ENCODE measurements at regions not wholly inside any gene's neighbourhood (a gene's known extent, or its start where the extent isn't known, plus 50 kb on each side); places are given as distances from the start of the nearest gene placed in this dataset.
A peak's percentile ranks its signal among the peaks of the same experiment; 100 is the strongest.

DNA sequence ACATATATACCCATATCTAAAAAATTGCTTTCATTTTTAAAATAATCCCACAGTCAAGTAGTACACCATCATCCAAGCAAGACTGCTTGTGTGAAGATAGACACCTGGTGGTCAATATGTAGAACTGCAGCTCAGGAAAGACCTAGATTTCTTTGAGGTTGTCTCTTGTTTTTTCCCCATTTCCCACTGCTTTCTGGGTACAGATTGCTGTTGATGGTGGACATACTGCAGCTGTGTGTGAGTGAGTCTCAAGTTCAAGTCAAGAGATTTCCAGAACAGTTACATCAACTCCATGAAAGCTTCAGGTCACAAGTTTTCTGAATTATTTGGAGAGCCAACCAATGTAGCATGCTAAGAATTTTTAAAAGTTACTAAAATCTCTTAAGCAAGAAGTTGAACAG, 306.4 kb downstream of the DUSP10 start:
- in situ Hi-C loops (cut with MboI; ENCODE audit: low pct_unique_long_range_greater_than_20kb in 2 of 9, low sequenced_read_pairs in 9 of 9, unreplicated experiment in 9 of 9), result loop anchor here in 2 of 9 experiments (10.0 to 25.0 kb wide), 2 partner anchors 171 to 573 kb away; no protein-coding TSS in a partner anchor
- H3K27ac ChIP-seq, result no peak overlapping the region
- H3K4me1 ChIP-seq (replicated peaks in 1 of 2), result no peaks in the 10 kb centered on the region
- ATAC-seq (replicated peaks in 6 of 8), result peak in 6 of 8 experiments; percentile 5 to 63 (median 40)
- H3K4me3 ChIP-seq, result no peak overlapping the region

DNA sequence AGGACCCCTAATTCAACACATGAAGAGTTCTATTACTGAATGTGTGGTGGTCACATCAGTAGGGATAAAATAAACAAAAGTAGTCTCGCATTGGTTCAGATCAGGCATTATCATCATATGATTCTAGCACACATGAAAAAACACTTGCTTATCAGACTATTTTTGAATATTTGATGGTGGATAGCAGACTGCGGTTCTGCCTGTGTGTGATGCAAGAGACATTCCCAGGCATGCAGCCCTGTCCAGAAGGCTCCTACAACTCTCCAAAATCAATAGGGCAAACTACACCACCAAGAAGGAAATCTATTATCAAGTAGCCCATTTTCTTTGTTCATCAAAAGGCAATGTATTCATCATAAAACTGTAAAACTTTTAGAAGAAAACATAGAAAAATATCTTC, 304.7 kb downstream of the DUSP10 start:
- Histone ChIP-seq H3K4me3 (no peak overlapping the region), H3K27ac (no peak overlapping the region), H3K4me1 (replicated peaks in 1 of 2) (no peaks in the 10 kb centered on the region)
- no peak for ATAC-seq (replicated peaks in 6 of 8)
- 70 to 100% (median 91%) methylated on average over 1 to 2 of the region's 2 CpGs for WGBS, 10 experiments
- in situ Hi-C loops (cut with MboI; ENCODE audit: low pct_unique_long_range_greater_than_20kb in 2 of 9, low sequenced_read_pairs in 9 of 9, unreplicated experiment in 9 of 9), result loop anchor here in 2 of 9 experiments (10.0 to 25.0 kb wide), 2 partner anchors 172 to 575 kb away; no protein-coding TSS in a partner anchor

DNA sequence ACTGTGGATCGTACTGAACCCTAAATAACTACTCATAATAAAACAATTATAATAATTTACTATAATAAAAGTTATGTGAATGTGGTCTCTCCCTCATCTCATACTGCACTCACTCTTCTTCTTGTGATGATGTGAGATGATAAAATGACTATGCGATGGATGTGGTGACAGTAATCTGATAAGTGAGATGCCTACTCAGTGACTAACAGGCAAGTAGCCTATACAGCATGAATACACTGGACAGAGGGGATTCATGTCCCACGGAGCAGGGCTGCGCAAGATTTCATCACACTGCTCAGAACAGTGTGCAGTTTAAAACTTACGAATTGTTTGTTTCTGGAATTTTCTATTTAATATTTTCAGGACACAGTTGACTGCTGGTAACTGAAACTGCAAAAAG, 304.0 kb downstream of the DUSP10 start:
- Histone ChIP-seq H3K4me1 (replicated peaks in 1 of 2) (no peaks in the 10 kb centered on the region), H3K4me3 (no peak overlapping the region), H3K27ac (no peak overlapping the region)
- WGBS, 10 experiments, result 44 to 100% (median 90%) methylated on average over 1 to 5 of the region's 5 CpGs
- in situ Hi-C loops (cut with MboI; ENCODE audit: low pct_unique_long_range_greater_than_20kb in 2 of 9, low sequenced_read_pairs in 9 of 9, unreplicated experiment in 9 of 9), result loop anchor here in 2 of 9 experiments (10.0 to 25.0 kb wide), 2 partner anchors 173 to 576 kb away; no protein-coding TSS in a partner anchor
- ATAC-seq (replicated peaks in 6 of 8), result peak in 1 of 8 experiments; percentile 47

DNA sequence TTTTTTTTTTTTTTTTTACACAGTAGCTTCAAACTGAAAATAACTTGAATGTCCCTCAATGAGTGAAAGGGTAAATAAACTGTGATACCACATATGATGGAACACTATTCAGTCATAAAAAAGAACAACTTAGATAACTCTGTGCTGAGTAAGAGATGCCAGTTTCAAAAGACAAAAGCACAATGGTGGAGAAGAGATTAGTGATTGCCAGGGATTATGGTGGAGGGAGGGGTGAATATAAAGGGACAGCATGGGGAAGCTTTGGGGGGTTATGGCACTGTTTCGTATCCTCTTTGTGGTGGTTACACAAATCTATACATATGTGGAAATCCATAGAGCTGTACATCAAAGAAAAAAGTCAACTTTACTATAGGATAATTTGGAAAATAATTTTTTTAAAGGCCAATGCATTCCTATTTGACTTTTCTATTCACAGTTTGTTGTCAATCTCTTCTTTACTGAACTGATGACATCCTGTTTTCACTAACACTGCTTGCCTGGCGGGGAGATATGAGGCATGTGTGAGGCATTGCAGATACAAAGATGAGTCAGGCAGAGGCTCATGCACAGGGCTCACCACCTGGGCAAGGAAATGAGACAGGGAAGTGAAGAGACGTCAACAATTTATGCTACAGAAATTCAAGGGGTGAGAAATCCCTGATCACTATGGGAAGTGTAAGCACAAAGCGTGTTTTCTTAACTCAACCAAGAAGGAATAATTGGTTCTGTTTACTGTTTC, 302.7 kb downstream of the DUSP10 start:
- no peak overlapping the region for H3K4me3 ChIP-seq
- ATAC-seq (replicated peaks in 6 of 8), result peak in 6 of 8 experiments; percentile 11 to 85 (median 42)
- H3K4me1 ChIP-seq (replicated peaks in 1 of 2), result no peaks in the 10 kb centered on the region
- in situ Hi-C loops (cut with MboI; ENCODE audit: low pct_unique_long_range_greater_than_20kb in 2 of 9, low sequenced_read_pairs in 9 of 9, unreplicated experiment in 9 of 9), result loop anchor here in 2 of 9 experiments (10.0 to 25.0 kb wide), 2 partner anchors 174 to 577 kb away; no protein-coding TSS in a partner anchor
- 0 to 100% (median 72%) methylated on average over 1 to 4 of the region's 4 CpGs for WGBS, 10 experiments
- H3K27ac ChIP-seq, result no peak overlapping the region

DNA sequence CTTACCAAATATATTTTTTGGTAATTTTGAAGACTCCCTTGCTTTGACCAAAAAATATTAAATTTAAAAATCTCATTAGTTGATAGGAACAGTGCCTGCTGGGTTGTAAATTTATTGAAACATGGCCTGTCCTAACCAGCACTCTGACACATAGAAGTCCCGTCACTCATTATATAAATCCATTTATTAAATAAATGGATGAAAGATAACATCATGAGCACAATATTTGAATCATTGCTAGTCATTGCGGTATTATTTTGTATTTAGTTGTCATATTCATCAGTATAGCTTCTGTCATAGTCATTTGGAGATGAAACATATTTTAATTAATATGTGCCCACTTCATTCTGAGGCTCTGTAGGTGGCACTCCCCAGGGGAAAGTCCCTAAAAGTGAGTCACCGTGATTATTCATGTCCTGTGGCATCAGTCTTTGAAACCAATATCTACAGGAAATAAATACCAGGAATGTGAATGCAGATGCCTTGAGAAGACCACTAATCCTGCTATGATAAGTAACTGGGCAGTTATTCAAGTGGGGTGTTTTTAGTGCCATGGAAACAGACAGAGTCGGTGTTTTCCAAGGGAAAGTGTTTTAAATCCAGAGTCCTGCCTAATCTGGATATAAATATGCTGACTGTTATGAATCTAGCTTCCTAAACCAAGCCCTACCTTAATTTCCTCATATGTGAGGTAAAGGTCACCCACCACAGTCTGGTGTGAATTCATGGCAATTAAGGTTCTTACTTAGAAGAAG, 302.0 kb downstream of the DUSP10 start:
- Histone ChIP-seq H3K27ac (no peak overlapping the region), H3K4me1 (replicated peaks in 1 of 2) (no peaks in the 10 kb centered on the region), H3K4me3 (no peak overlapping the region)
- peak in 7 of 8 experiments; percentile 17 to 83 (median 56) for ATAC-seq (replicated peaks in 6 of 8)
- in situ Hi-C loops (cut with MboI; ENCODE audit: low pct_unique_long_range_greater_than_20kb in 2 of 9, low sequenced_read_pairs in 9 of 9, unreplicated experiment in 9 of 9), result loop anchor here in 2 of 9 experiments (10.0 to 25.0 kb wide), 2 partner anchors 175 to 578 kb away; no protein-coding TSS in a partner anchor
- WGBS, 10 experiments, result 0 to 100% (median 67%) methylated on average over 1 to 4 of the region's 4 CpGs

DNA sequence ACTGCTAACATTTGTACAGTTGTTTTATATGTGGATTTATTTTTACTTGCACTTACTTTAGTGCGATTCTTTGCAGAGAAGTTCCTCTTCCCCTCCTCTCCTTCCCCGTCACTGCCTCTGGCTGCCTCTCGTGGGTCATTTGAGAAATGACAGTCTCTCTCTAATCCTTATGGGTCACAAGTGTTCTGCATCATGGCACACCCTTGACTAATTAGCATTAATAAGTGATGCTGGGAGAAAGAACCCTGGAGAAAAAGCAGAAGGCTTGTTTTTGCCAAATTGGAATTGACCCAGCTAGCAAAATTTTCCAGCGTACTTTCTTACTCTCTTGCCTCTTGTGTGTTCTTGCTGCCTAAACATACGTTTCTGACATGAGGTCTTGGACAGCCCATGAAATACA, 301.2 kb downstream of the DUSP10 start:
- peak in 3 of 8 experiments; percentile 76 to 83 (median 82) for ATAC-seq (replicated peaks in 6 of 8)
- in situ Hi-C loops (cut with MboI; ENCODE audit: low pct_unique_long_range_greater_than_20kb in 2 of 9, low sequenced_read_pairs in 9 of 9, unreplicated experiment in 9 of 9), result loop anchor here in 1 of 9 experiments (25.0 kb wide), 1 partner anchor 578 kb away; no protein-coding TSS in a partner anchor
- Histone ChIP-seq H3K27ac (no peak overlapping the region), H3K4me3 (no peak overlapping the region), H3K4me1 (replicated peaks in 1 of 2) (no peaks in the 10 kb centered on the region)
- WGBS, 10 experiments, result 0 to 100% (median 63%) methylated on average over 1 to 5 of the region's 5 CpGs; no CpG with 5 or more reads in 1 of the 10 experiments

DNA sequence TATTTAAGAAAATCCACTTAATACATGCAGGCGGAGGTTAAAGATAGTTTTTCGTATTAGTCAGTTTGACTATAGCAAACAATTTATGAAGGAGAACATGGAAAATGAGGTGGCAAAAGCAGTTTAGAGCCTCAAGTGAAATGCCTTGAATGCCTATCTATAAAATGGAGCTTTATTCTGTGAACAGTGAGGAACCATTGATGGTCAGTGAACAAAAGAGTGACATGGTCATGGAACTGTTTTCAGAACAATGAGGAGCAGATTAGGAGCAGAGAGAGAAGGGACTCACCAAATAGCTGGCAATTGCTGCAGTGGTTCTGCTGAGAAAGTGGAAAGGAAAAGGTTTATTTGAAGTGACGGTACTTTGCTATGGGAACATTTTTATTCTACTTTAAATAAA, 299.8 kb downstream of the DUSP10 start:
- ATAC-seq (replicated peaks in 6 of 8), result no peak
- Histone ChIP-seq H3K4me1 (replicated peaks in 1 of 2) (no peaks in the 10 kb centered on the region), H3K27ac (no peak overlapping the region), H3K4me3 (no peak overlapping the region)
- WGBS, 10 experiments, result 61 to 100% (median 72%) methylated on average over 1 to 3 of the region's 3 CpGs; no CpG with 5 or more reads in 2 of the 10 experiments
- in situ Hi-C loops (cut with MboI; ENCODE audit: low pct_unique_long_range_greater_than_20kb in 2 of 9, low sequenced_read_pairs in 9 of 9, unreplicated experiment in 9 of 9), result loop anchor here in 1 of 9 experiments (25.0 kb wide), 1 partner anchor 580 kb away; no protein-coding TSS in a partner anchor

DNA sequence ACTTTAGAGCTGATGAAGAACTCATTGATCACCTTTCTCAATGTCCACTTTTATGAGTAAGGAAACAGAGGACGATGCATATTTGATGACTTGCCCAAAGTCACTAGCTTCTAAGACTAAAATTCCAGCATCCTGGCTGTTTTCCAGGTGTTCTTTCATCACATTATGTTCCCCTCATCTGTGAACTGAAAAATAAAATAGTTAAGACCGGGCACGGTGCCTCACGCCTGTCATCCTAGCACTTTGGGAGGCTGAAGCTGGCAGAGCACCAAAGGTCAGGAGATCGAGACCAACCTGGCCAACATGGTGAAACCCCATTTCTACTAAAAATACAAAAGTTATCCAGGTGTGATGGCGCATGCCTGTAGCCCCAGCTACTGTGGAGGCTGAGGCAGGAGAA, 297.5 kb downstream of the DUSP10 start:
- H3K27ac ChIP-seq, result no peak overlapping the region
- no peak for ATAC-seq (replicated peaks in 6 of 8)
- WGBS, 10 experiments, result 82 to 100% (median 90%) methylated on average over 1 to 6 of the region's 6 CpGs; no CpG with 5 or more reads in 1 of the 10 experiments
- in situ Hi-C loops (cut with MboI; ENCODE audit: low pct_unique_long_range_greater_than_20kb in 2 of 9, low sequenced_read_pairs in 9 of 9, unreplicated experiment in 9 of 9), result loop anchor here in 1 of 9 experiments (25.0 kb wide), 1 partner anchor 582 kb away; no protein-coding TSS in a partner anchor
- no peak overlapping the region for H3K4me3 ChIP-seq
- no peaks in the 10 kb centered on the region for H3K4me1 ChIP-seq (replicated peaks in 1 of 2)

DNA sequence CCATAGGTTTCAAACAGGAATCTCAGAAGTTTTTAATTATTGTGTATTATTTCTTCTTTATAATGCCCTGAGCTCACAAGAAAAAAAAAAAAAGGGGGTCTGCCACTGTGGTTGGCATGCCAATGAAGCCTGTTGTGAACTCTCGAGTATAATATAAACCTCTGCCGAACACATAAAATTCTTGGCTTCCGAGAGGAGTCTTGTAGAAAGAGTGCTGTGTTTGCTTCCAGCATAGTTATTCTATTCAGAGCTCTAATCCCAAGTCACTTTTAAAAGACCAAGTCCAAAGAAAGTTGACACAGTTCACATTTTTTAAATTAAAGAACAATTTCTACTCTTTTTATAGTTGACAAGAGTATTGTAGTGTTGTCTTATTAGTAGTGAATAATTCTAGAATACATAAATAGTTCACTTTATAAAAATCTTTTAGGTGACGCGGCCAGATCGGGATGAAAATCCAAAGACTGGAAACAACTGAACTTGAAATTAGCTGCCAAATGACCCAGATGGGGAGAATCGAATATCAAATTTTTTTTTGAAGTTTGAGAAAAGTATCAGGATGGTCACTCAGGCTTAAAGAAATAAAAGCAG, 293.2 kb downstream of the DUSP10 start:
- no peaks in the 10 kb centered on the region for H3K4me1 ChIP-seq (replicated peaks in 1 of 2)
- ATAC-seq (replicated peaks in 6 of 8), result peak in 1 of 8 experiments; percentile 59
- no peak overlapping the region for H3K4me3 ChIP-seq
- WGBS, 10 experiments, result 39 to 92% (median 80%) methylated on average over 4 to 7 of the region's 7 CpGs; no CpG with 5 or more reads in 1 of the 10 experiments
- in situ Hi-C loops (cut with MboI; ENCODE audit: low pct_unique_long_range_greater_than_20kb in 2 of 9, low sequenced_read_pairs in 9 of 9, unreplicated experiment in 9 of 9), result loop anchor here in 1 of 9 experiments (25.0 kb wide), 1 partner anchor 586 kb away; no protein-coding TSS in a partner anchor
- no peak overlapping the region for H3K27ac ChIP-seq

DNA sequence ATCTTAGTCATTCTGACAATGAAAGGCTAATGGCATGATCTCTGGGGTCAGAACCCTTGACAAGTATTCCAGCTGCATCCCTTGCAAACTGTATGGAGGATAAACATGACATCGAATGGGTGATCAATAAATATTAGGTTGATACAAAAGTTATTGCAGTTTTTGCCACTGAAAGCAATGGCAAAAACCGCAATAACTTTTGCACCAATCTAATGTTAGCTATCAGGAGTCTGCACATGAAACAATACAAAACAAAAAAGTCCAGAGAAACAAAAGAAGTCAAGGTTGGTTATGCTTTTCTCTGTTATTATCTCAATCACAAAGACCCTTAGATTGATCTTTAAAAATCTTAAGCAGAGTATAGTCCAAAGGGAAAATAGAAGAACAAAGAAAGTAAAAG, 292.7 kb downstream of the DUSP10 start:
- H3K4me1 ChIP-seq (replicated peaks in 1 of 2), result no peaks in the 10 kb centered on the region
- in situ Hi-C loops (cut with MboI; ENCODE audit: low pct_unique_long_range_greater_than_20kb in 2 of 9, low sequenced_read_pairs in 9 of 9, unreplicated experiment in 9 of 9), result loop anchor here in 1 of 9 experiments (25.0 kb wide), 1 partner anchor 587 kb away; no protein-coding TSS in a partner anchor
- H3K27ac ChIP-seq, result no peak overlapping the region
- no peak overlapping the region for H3K4me3 ChIP-seq
- ATAC-seq (replicated peaks in 6 of 8), result no peak
- WGBS, 10 experiments, result 23 to 100% (median 77%) methylated on average over 1 to 2 of the region's 2 CpGs

DNA sequence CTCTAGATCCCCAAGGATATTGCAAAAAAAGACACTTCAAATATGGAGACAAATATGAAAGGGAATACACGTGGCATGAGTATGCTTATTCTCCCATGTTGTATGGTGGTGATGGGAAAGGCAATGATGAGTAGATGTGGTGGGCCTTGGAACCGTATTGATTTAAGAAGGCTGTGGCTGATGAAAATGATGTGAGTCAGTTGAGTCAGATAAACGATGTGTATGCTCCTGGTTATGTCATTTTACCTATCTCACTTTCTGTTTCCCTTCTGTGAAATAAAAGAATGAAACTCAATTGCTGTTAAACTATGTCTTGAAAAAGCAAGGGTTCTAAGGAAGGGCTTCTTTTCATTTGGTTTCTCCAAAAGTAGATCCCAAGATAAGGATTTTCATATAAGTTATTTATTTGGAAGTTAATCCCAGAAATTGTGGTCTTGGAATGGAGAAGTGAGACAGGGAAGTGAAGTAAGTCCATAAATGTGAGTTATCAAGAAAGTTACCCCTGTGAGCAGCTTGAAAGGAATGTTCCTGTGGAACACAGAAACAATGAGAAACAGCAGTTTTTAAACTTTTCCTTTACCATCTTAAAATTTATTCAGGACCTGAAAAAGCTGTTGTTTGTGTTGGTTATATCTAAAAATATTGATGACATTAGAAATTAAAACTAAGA, 292.0 kb downstream of the DUSP10 start:
- WGBS, 10 experiments, result 11 to 100% (median 47%) methylated on average over 1 to 3 of the region's 3 CpGs; no CpG with 5 or more reads in 1 of the 10 experiments
- no peak for ATAC-seq (replicated peaks in 6 of 8)
- in situ Hi-C loops (cut with MboI; ENCODE audit: low pct_unique_long_range_greater_than_20kb in 2 of 9, low sequenced_read_pairs in 9 of 9, unreplicated experiment in 9 of 9), result loop anchor here in 1 of 9 experiments (25.0 kb wide), 1 partner anchor 588 kb away; no protein-coding TSS in a partner anchor
- Histone ChIP-seq H3K4me1 (replicated peaks in 1 of 2) (no peaks in the 10 kb centered on the region), H3K27ac (no peak overlapping the region), H3K4me3 (no peak overlapping the region)

DNA sequence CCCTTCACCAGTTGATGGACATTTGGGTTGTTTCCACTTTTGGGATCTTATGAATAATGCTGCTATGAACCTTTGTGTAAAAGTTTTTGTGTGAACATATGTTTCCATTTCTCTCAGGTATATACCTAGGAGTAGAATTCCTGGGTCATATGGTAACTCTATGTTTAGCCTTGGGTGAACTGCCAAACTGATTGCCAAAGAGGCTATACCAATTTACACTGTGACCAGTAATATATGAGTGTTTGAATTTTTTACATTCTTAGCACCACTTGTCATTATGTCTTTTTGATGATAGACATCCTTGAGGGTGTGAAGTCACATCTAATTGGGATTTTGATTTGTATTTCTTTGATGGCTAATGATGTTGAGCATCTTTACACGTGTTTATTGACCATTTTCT, 290.1 kb downstream of the DUSP10 start:
- 25 to 100% (median 72%) methylated on average over 1 of the region's 1 CpG for WGBS, 10 experiments
- Histone ChIP-seq H3K27ac (no peak overlapping the region), H3K4me3 (no peak overlapping the region), H3K4me1 (replicated peaks in 1 of 2) (no peaks in the 10 kb centered on the region)
- no peak for ATAC-seq (replicated peaks in 6 of 8)
- in situ Hi-C loops (cut with MboI; ENCODE audit: low pct_unique_long_range_greater_than_20kb in 2 of 9, low sequenced_read_pairs in 9 of 9, unreplicated experiment in 9 of 9), result no loop called here
